GM23338 (cell line): ENCODE measurements at regions not wholly inside any gene's neighbourhood (a gene's known extent, or its start where the extent isn't known, plus 50 kb on each side); places are given as distances from the start of the nearest gene placed in this dataset.

Experiments
- ATAC-seq: fragments of 200-7000 bp; cut with Tn5 transposase; 3 replicates; pipeline ENCODE4 v1.9.1; 2020
- DNase-seq: peaks from one replicate; pipeline ENCODE4 v3.0.0-alpha.2; 2015; ENCODE audit warnings: low spot score
- H2AFZ ChIP-seq: fragments of 200-600 bp; sonication (generic); 2 replicates; pipeline ENCODE4 v1.8.0; 2016; ENCODE audit warnings: antibody characterized with exemption, mild to moderate bottlenecking, moderate library complexity
- H3F3A ChIP-seq: fragments of 200-600 bp; sonication (generic); replicated peaks from 2 replicates; pipeline ENCODE4 v1.8.0; 2017; ENCODE audit warnings: antibody characterized with exemption, mixed run types, low read depth
- H3K27ac ChIP-seq: fragments of 200-600 bp; sonication (generic); 2 replicates; pipeline ENCODE4 v1.6.1; 2016; ENCODE audit warnings: low read depth
- H3K27me3 ChIP-seq: fragments of 200-600 bp; sonication (generic); 2 replicates; pipeline ENCODE4 v1.8.0; 2016; ENCODE audit warnings: mild to moderate bottlenecking, mixed run types, moderate library complexity; ENCODE audit not compliant: insufficient read depth
- H3K36me3 ChIP-seq: fragments of 200-600 bp; sonication (generic); 2 replicates; pipeline ENCODE4 v1.8.0; 2016; ENCODE audit warnings: mild to moderate bottlenecking; ENCODE audit not compliant: insufficient read depth
- H3K4me1 ChIP-seq: fragments of 200-600 bp; sonication (generic); 2 replicates; pipeline ENCODE4 v1.8.0; 2016; ENCODE audit warnings: mild to moderate bottlenecking, moderate library complexity; ENCODE audit not compliant: insufficient read depth
- H3K4me2 ChIP-seq: fragments of 200-600 bp; sonication (generic); 2 replicates; pipeline ENCODE4 v1.7.1; 2017; ENCODE audit warnings: mixed run types
- H3K4me3 ChIP-seq: fragments of 200-600 bp; sonication (generic); 2 replicates; pipeline ENCODE4 v1.6.1; 2016; ENCODE audit warnings: mixed run types
- H3K79me2 ChIP-seq: fragments of 200-600 bp; sonication (generic); replicated peaks from 2 replicates; pipeline ENCODE4 v1.8.0; 2017; ENCODE audit warnings: mild to moderate bottlenecking; ENCODE audit not compliant: insufficient read depth
- H3K9me2 ChIP-seq: fragments of 200-600 bp; sonication (generic); 2 replicates; pipeline ENCODE4 v1.8.0; 2017; ENCODE audit not compliant: insufficient read depth
- H4K20me1 ChIP-seq: fragments of 200-600 bp; sonication (generic); replicated peaks from 2 replicates; pipeline ENCODE4 v1.8.0; 2017; ENCODE audit warnings: mild to moderate bottlenecking; ENCODE audit not compliant: insufficient read depth
- H3K27ac Mint-ChIP-seq: 2 replicates; pipeline ENCODE4 v1.8.0; 2020; ENCODE audit warnings: inconsistent platforms, mild to moderate bottlenecking, moderate library complexity, mixed read lengths
- H3K27me3 Mint-ChIP-seq: 3 replicates; pipeline ENCODE4 v1.8.0; 2022; ENCODE audit warnings: low read depth, mild to moderate bottlenecking, moderate library complexity, mixed read lengths, inconsistent platforms; ENCODE audit not compliant: insufficient read depth, poor library complexity
- H3K36me3 Mint-ChIP-seq: 3 replicates; pipeline ENCODE4 v1.8.0; 2021; ENCODE audit warnings: low read depth, mild to moderate bottlenecking, inconsistent platforms, moderate library complexity, mixed read lengths
- H3K4me1 Mint-ChIP-seq: 3 replicates; pipeline ENCODE4 v1.8.0; 2020; ENCODE audit warnings: mild to moderate bottlenecking, inconsistent platforms, mixed read lengths
- H3K4me3 Mint-ChIP-seq: 3 replicates; pipeline ENCODE4 v1.8.0; 2021; ENCODE audit warnings: moderate library complexity, mild to moderate bottlenecking, inconsistent platforms, mixed read lengths
- H3K9me3 Mint-ChIP-seq: 3 replicates; pipeline ENCODE4 v1.8.0; 2020; ENCODE audit warnings: moderate library complexity, mild to moderate bottlenecking, inconsistent platforms, mixed read lengths
- CREB1 ChIP-seq: fragments of 250-450 bp; sonication (Bioruptor Pico); IDR thresholded peaks from 2 replicates; pipeline ENCODE4 v1.5.0; 2020; ENCODE audit warnings: low read depth, mild to moderate bottlenecking, moderate library complexity
- CTCF ChIP-seq, 2 experiments: fragments of 200-600 bp in 1 of 2; sonication (generic) in 1 of 2; conservative IDR thresholded peaks; 2 replicates each; pipeline versions ENCODE4 v1.5.1 to v1.6.1; 2016 to 2017; ENCODE audit warnings: antibody characterized with exemption in 2 of 2, low read depth in 2 of 2, mild to moderate bottlenecking in 2 of 2, moderate library complexity in 1 of 2
- EZH2 ChIP-seq: fragments of 200-600 bp; sonication (generic); IDR thresholded peaks from one replicate; pipeline ENCODE4 v1.8.0; 2017; ENCODE audit warnings: antibody characterized with exemption, mild to moderate bottlenecking, low read depth; ENCODE audit not compliant: unreplicated experiment
- EZH2phosphoT487 ChIP-seq: fragments of 200-600 bp; sonication (generic); IDR thresholded peaks from one replicate; pipeline ENCODE4 v1.8.1; 2018; ENCODE audit warnings: antibody characterized with exemption; ENCODE audit not compliant: unreplicated experiment
- JUNB ChIP-seq: IDR thresholded peaks from one replicate; pipeline ENCODE4 v1.6.1; 2016; ENCODE audit warnings: antibody characterized with exemption; ENCODE audit not compliant: unreplicated experiment
- NANOG ChIP-seq: IDR thresholded peaks from 2 replicates; pipeline ENCODE4 v1.6.1; 2016; ENCODE audit warnings: antibody characterized with exemption, borderline replicate concordance
- POLR2AphosphoS5 ChIP-seq: IDR thresholded peaks from 2 replicates; pipeline ENCODE4 v1.6.1; 2016; ENCODE audit warnings: antibody characterized with exemption, low read depth
- REST ChIP-seq: IDR thresholded peaks from one replicate; pipeline ENCODE4 v1.6.1; 2018; ENCODE audit warnings: antibody characterized with exemption; ENCODE audit not compliant: unreplicated experiment
- STAT1 ChIP-seq: IDR thresholded peaks from one replicate; pipeline ENCODE4 v1.6.1; 2016; ENCODE audit warnings: antibody characterized with exemption; ENCODE audit not compliant: unreplicated experiment
- ZNF331 ChIP-seq: fragments of 250-450 bp; sonication (Bioruptor Pico); IDR thresholded peaks from 2 replicates; pipeline ENCODE4 v1.5.0; 2020; ENCODE audit warnings: low read depth, mild to moderate bottlenecking, moderate library complexity
- ZNF462 ChIP-seq: fragments of 250-450 bp; sonication (Bioruptor Pico); IDR thresholded peaks from 2 replicates; pipeline ENCODE4 v1.5.0; 2020; ENCODE audit warnings: mild to moderate bottlenecking, moderate library complexity
- TF ChIP-seq, protein P1 (sequence below): IDR thresholded peaks from 2 replicates; pipeline ENCODE4 v1.6.1; 2016; ENCODE audit warnings: antibody characterized with exemption

DNA sequence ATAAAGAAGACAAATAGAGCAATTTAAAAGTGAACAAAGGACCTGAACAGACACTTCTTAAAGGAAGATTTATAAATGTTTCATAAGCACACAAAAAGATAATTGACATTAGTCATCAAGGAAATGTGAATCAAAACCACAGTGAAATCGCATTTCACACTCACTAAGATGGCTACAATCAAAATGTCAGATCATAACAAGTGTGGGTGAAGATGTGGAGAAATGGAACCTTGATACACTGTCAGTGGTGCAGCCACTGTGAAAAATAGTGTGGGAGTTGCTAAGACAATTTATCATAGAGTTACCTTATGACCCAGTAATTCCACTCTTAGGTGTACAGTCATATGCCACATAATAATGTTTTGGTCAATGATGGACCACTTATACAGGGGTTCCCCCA is 54.5 kb upstream of the HTR4 start:
- no peaks in the 10 kb centered on the region for H4K20me1 ChIP-seq
- H3K9me3 Mint-ChIP-seq: no peaks in the 10 kb centered on the region
- no peak overlapping the region for H3K4me3 Mint-ChIP-seq
- no peaks in the 10 kb centered on the region for H3F3A ChIP-seq
- H3K4me3 ChIP-seq: no peak overlapping the region
- no peaks in the 10 kb centered on the region for H3K36me3 ChIP-seq
- H2AFZ ChIP-seq: no peak overlapping the region
- H3K79me2 ChIP-seq: no peaks in the 10 kb centered on the region
- no peaks in the 10 kb centered on the region for H3K4me1 ChIP-seq
- H3K27ac ChIP-seq: no peak overlapping the region
- ATAC-seq (no peak), DNase-seq (no peak)
- H3K9me2 ChIP-seq: no peaks in the 10 kb centered on the region
- no peak overlapping the region for H3K4me2 ChIP-seq
- H3K4me1 Mint-ChIP-seq: no peaks in the 10 kb centered on the region
- no peaks in the 10 kb centered on the region for H3K27me3 ChIP-seq
- no peaks in the 10 kb centered on the region for H3K36me3 Mint-ChIP-seq
- TF ChIP-seq ZNF462 (no peak), EZH2 (no peak), REST (no peak), POLR2AphosphoS5 (no peak), NANOG (no peak), JUNB (no peak), STAT1 (no peak), ZNF331 (no peak), CREB1 (CRISPR knock-in tag) (no peak), EZH2phosphoT487 (no peak), CTCF (conservative IDR thresholded peaks at IDR 0.05; ENCODE audit: low read depth in 2 of 2) (no peak)
- TF ChIP-seq, protein P1, sequence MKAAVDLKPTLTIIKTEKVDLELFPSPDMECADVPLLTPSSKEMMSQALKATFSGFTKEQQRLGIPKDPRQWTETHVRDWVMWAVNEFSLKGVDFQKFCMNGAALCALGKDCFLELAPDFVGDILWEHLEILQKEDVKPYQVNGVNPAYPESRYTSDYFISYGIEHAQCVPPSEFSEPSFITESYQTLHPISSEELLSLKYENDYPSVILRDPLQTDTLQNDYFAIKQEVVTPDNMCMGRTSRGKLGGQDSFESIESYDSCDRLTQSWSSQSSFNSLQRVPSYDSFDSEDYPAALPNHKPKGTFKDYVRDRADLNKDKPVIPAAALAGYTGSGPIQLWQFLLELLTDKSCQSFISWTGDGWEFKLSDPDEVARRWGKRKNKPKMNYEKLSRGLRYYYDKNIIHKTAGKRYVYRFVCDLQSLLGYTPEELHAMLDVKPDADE: no peak
- no peak overlapping the region for H3K27ac Mint-ChIP-seq
- no peaks in the 10 kb centered on the region for H3K27me3 Mint-ChIP-seq
